ENCODE measurements at regions not wholly inside any gene's neighbourhood (a gene's known extent, or its start where the extent isn't known, plus 50 kb on each side); places are given as distances from the start of the nearest gene placed in this dataset.
"Not testable (repeated sequence)": the region's sequence is repeated elsewhere in the genome, so short reads cannot be mapped to it uniquely, and the experiment has no call there.

DNA sequence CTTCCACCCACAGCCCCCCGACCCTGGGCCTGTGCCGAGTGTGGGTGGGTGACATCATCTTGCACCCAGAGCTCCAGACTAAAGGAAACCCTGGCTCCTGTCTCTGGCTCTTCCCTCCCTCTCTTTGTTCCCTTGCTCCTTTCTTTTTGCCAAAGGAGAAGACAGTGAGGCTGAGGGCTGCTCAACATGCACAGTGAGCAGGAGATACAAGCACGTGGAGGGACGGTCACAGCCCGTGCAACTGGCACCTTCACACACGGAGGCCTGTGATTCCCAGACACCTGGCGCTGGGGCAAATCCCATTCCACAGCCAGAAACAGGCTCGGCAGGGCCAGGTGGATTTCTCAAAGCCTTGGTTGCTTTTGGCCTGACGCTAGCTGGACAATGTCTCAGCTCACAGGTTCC lies 86.0 kb upstream of the METTL9 start:
- TF ChIP-seq, protein P1, sequence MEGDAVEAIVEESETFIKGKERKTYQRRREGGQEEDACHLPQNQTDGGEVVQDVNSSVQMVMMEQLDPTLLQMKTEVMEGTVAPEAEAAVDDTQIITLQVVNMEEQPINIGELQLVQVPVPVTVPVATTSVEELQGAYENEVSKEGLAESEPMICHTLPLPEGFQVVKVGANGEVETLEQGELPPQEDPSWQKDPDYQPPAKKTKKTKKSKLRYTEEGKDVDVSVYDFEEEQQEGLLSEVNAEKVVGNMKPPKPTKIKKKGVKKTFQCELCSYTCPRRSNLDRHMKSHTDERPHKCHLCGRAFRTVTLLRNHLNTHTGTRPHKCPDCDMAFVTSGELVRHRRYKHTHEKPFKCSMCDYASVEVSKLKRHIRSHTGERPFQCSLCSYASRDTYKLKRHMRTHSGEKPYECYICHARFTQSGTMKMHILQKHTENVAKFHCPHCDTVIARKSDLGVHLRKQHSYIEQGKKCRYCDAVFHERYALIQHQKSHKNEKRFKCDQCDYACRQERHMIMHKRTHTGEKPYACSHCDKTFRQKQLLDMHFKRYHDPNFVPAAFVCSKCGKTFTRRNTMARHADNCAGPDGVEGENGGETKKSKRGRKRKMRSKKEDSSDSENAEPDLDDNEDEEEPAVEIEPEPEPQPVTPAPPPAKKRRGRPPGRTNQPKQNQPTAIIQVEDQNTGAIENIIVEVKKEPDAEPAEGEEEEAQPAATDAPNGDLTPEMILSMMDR (IDR thresholded peaks at IDR 0.05): not testable (repeated sequence)
- not testable (repeated sequence) for TF ChIP-seq POLR2A (IDR thresholded peaks at IDR 0.05)
